Spleen (tissue), 11 donors: ENCODE measurements at regions not wholly inside any gene's neighbourhood (a gene's known extent, or its start where the extent isn't known, plus 50 kb on each side); places are given as distances from the start of the nearest gene placed in this dataset.

Experiments
- DNase-seq: peaks from one replicate; pipeline ENCODE4 v3.0.0-alpha.2; 2020
- H3K27ac ChIP-seq, 8 donors: fragments of 200-600 bp; sonication (generic) in 7 of 8; 1 replicate in 4 of 8; 2 replicates in 4 of 8; pipeline versions ENCODE4 v1.5.0 to v1.8.0; 2016 to 2021; ENCODE audit warnings: inconsistent platforms in 4 of 8, mild to moderate bottlenecking in 4 of 8, moderate library complexity in 1 of 8
- H3K27me3 ChIP-seq, 7 donors: fragments of 200-600 bp; sonication (generic) in 6 of 7; replicated peaks in 1 of 7; 1 replicate in 4 of 7; 2 replicates in 3 of 7; pipeline versions ENCODE4 v1.5.0 to v1.8.0; 2016 to 2021; ENCODE audit warnings: inconsistent platforms in 3 of 7, mild to moderate bottlenecking in 1 of 7
- H3K36me3 ChIP-seq, 6 donors: fragments of 200-600 bp; sonication (generic) in 5 of 6; 1 replicate in 4 of 6; 2 replicates in 2 of 6; pipeline versions ENCODE4 v1.5.0 to v1.8.0; 2016 to 2021; ENCODE audit warnings: inconsistent platforms in 2 of 6
- H3K4me1 ChIP-seq, 6 donors: fragments of 200-600 bp; sonication (generic) in 5 of 6; 1 replicate in 3 of 6; 2 replicates in 3 of 6; pipeline versions ENCODE4 v1.5.0 to v1.8.0; 2016 to 2021; ENCODE audit warnings: inconsistent platforms in 3 of 6
- H3K4me3 ChIP-seq, 8 donors: fragments of 200-600 bp; sonication (generic) in 7 of 8; 1 replicate in 4 of 8; 2 replicates in 4 of 8; pipeline versions ENCODE4 v1.5.0 to v1.8.0; 2016 to 2021; ENCODE audit warnings: inconsistent platforms in 4 of 8, mild to moderate bottlenecking in 4 of 8, moderate library complexity in 2 of 8
- H3K9me3 ChIP-seq, 8 donors: fragments of 200-600 bp; sonication (generic) in 7 of 8; 1 replicate in 4 of 8; 2 replicates in 4 of 8; pipeline versions ENCODE4 v1.5.0 to v1.8.0; 2016 to 2021; ENCODE audit warnings: inconsistent platforms in 4 of 8
- POLR2A ChIP-seq, 3 donors: fragments of 450-650 bp; IDR thresholded peaks; one replicate each; pipeline ENCODE4 v1.5.1; 2017; ENCODE audit warnings: antibody characterized with exemption in 3 of 3, mild to moderate bottlenecking in 1 of 3
- POLR2AphosphoS5 ChIP-seq, 3 donors: sonication (generic); formaldehyde crosslinking; IDR thresholded peaks; one replicate each; pipeline ENCODE4 v1.5.1; 2017; ENCODE audit warnings: antibody characterized with exemption in 3 of 3
- WGBS, 5 donors: extraction: QIAGEN DNeasy Blood & Tissue Kit in 3 of 5; methylation state at CpG; one replicate each; pipeline versions ENCODE4 v1.1.5 to v1.1.7; 2013 to 2018; 5-methylcytosine and 5-hydroxymethylcytosine counted together
- intact Hi-C: fragments of 100-400 bp; cut with DNase I; formaldehyde crosslinking; loops from one replicate; pipeline ENCODE4 v1.15.0; 2023; ENCODE audit warnings: low total_unique reads
- TF ChIP-seq, protein P1 (sequence below), 11 experiments: fragments of 200-600 bp in 7 of 11; fragments of 450-650 bp in 4 of 11; sonication (generic) in 4 of 11; IDR thresholded peaks in 8 of 11; conservative IDR thresholded peaks in 3 of 11; 1 replicate in 7 of 11; 2 replicates in 4 of 11; pipeline versions ENCODE4 v1.4.0 to v1.8.0; 2016 to 2021; ENCODE audit warnings: antibody characterized with exemption in 11 of 11, inconsistent platforms in 4 of 11, mild to moderate bottlenecking in 1 of 11
- donor health status: healthy with polysubstance abuse.
- donor health status: DM: no; HTN: no; CAD: no; lungs with moderate emphysema.
- donor health status: DM: no; HTN: no; CAD: no.
- donor health status: Bipolar disorder and iron deficiency.
- donor health status: healthy.
- donor health status: DM: no; HTN: no; CAD: no.
- donor health status: DM: yes; HTN: yes; CAD: no.

DNA sequence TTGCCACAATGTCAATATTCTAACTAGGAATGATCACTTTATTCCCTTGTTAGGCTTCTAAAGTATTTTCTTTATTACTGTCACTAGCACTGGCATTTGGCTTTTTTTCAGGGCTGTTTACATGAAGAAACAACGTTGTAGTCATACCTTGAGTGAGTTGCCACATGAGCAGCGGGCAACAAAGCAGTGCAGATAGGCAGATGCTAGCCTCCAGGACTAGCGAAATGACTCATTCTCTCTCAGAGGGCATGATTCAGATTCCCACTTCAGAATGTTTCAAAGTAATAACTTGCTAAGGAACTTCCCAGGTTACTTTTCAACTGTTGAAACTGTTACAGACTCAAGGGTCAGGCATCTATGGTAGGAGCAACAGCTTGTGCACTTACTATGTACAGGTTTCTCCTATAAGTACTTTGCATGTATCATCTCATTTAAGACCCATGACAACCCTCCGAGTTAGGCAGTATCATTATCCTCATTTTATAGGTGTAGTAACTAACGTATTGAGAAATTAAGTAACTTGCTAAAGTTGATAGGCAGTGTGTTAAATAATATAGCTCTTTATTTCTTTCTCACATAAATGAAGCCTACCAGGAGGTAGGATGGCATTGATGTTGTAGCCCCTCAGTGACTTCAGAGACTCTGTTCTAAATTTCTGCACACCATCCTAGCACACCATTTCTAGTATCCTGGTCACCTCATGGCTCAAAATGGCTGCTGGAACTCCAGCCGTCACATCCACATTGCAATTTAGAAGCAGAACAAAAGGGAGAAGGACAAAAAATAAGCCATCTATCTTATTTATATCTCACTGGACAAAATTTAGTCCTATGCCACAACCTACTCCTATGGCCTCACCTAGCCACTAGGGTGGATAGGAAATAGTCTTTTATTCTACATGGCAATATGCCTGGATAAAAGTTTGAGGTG lies 83.3 kb downstream of the ICOS start:
- WGBS, 5 donors: 74 to 88% (median 79%) methylated on average over 6 of the region's 6 CpGs
- intact Hi-C loops: no loop called here

DNA sequence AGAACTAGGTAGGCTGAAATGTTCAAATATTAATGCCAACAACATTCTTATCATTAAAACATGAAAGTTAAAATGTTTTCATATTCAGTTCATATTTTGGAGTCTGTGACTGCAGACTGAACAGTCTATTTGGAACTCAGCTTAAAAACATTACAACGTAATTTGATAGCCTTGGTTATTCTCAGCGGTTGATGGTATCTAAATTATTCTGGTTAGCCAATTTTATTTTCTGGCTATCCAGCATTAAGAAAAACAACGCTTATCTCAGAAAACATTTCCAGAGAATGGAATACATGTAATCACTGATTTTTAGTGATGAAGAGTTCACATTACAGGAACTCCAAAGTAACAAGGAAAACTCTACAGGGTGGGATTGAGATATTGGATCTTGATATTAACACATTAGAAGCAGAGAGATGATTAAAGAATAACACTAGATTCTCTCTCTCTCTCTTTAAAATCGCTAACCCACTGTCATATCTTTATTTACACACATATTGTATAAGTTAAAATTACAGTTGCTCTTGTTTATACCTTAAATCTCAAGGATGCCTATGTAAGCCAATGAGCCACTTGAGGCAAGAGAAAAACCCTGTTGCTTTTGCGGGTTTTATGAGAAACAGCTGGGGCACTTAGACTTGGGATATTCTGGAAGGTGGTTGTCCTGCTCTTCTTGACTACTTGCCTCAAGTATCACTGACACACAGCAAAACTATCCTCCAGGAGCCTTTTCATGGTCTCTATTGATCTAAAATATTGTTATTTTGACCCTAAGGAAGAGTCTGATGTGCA lies 84.9 kb downstream of the ICOS start:
- DNase-seq: no peak
- Histone ChIP-seq H3K27ac (no peak overlapping the region), H3K27me3 (no peaks in the 10 kb centered on the region), H3K4me1 (no peaks in the 10 kb centered on the region), H3K36me3 (no peaks in the 10 kb centered on the region), H3K4me3 (no peak overlapping the region), H3K9me3 (no peaks in the 10 kb centered on the region)
- TF ChIP-seq POLR2AphosphoS5 (IDR thresholded peaks at IDR 0.05): no peak
- TF ChIP-seq, protein P1, sequence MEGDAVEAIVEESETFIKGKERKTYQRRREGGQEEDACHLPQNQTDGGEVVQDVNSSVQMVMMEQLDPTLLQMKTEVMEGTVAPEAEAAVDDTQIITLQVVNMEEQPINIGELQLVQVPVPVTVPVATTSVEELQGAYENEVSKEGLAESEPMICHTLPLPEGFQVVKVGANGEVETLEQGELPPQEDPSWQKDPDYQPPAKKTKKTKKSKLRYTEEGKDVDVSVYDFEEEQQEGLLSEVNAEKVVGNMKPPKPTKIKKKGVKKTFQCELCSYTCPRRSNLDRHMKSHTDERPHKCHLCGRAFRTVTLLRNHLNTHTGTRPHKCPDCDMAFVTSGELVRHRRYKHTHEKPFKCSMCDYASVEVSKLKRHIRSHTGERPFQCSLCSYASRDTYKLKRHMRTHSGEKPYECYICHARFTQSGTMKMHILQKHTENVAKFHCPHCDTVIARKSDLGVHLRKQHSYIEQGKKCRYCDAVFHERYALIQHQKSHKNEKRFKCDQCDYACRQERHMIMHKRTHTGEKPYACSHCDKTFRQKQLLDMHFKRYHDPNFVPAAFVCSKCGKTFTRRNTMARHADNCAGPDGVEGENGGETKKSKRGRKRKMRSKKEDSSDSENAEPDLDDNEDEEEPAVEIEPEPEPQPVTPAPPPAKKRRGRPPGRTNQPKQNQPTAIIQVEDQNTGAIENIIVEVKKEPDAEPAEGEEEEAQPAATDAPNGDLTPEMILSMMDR (IDR thresholded peaks at IDR 0.05 in 8 of 11, conservative IDR thresholded peaks at IDR 0.05 in 3 of 11): no peak
- no peak for TF ChIP-seq POLR2A (IDR thresholded peaks at IDR 0.05)
- intact Hi-C loops: no loop called here
- 87 to 96% (median 95%) methylated on average over 5 of the region's 5 CpGs for WGBS, 5 donors

More for the DNA sequence above, 83.3 kb downstream of the ICOS start:
- Histone ChIP-seq H3K27ac (no peak overlapping the region), H3K9me3 (no peaks in the 10 kb centered on the region), H3K36me3 (no peaks in the 10 kb centered on the region), H3K4me3 (no peak overlapping the region), H3K4me1 (no peaks in the 10 kb centered on the region), H3K27me3 (no peaks in the 10 kb centered on the region)
- no peak for DNase-seq
- TF ChIP-seq POLR2AphosphoS5 (IDR thresholded peaks at IDR 0.05) (no peak), POLR2A (IDR thresholded peaks at IDR 0.05) (no peak)
- TF ChIP-seq, protein P1 (IDR thresholded peaks at IDR 0.05 in 8 of 11, conservative IDR thresholded peaks at IDR 0.05 in 3 of 11): no peak

DNA sequence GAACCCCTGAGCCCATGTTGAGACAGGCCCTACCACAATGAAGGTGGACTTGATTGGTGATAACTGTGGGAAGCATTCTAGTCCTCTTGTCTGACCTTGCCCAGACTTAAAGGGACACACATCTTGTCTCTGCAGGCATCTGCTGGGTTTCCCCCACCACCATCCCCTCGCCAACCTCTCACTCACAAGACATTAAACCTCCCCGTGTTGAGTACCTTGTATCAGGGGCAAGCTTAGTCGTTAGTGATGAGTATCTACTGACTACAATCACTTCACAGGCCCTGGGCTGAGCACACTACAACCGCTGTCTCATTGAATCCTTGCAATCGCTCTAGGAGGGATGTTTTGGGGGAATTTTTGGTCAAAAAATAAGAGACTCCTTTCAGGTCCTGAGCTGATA lies 86.0 kb downstream of the ICOS start:
- Histone ChIP-seq H3K4me1 (peaks cover 0 to 7% (median 0%) of the 10 kb centered on the region in 6 donors), H3K36me3 (no peaks in the 10 kb centered on the region), H3K27me3 (no peaks in the 10 kb centered on the region), H3K9me3 (no peaks in the 10 kb centered on the region), H3K4me3 (no peak overlapping the region), H3K27ac (no peak overlapping the region)
- TF ChIP-seq, protein P1 (IDR thresholded peaks at IDR 0.05 in 8 of 11, conservative IDR thresholded peaks at IDR 0.05 in 3 of 11): no peak
- intact Hi-C loops: no loop called here
- 80 to 92% (median 85%) methylated on average over 5 of the region's 5 CpGs for WGBS, 5 donors
- no peak for DNase-seq

DNA sequence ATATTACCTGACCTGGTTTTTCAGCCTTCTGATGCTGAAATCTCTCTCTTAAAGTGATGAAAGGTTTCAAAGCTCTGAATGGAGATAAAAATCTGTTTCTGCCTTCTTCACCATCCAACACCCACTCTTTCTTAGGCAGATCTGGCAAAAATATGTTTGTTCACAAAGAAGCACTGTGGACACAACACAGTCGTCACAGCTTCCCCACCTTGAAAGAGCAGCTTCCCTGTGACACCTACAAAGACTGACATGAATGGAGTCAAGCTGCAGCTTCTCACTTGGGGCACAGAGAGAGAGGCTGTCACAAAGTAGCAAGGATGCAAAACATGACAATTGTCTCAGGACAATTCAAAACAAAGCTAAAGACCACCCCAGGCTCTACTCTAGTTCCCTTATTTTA lies 86.5 kb downstream of the ICOS start:
- Histone ChIP-seq H3K27ac (no peak overlapping the region), H3K27me3 (no peaks in the 10 kb centered on the region), H3K4me1 (peaks cover 0 to 7% (median 0%) of the 10 kb centered on the region in 6 donors), H3K9me3 (no peaks in the 10 kb centered on the region), H3K4me3 (no peak overlapping the region), H3K36me3 (no peaks in the 10 kb centered on the region)
- intact Hi-C loops: no loop called here
- no peak for DNase-seq
- no peak for TF ChIP-seq POLR2AphosphoS5 (IDR thresholded peaks at IDR 0.05)
- no peak for TF ChIP-seq POLR2A (IDR thresholded peaks at IDR 0.05)
- TF ChIP-seq, protein P1 (IDR thresholded peaks at IDR 0.05 in 8 of 11, conservative IDR thresholded peaks at IDR 0.05 in 3 of 11): no peak
- 50 to 79% (median 67%) methylated on average over 1 of the region's 1 CpG for WGBS, 5 donors
